OCI-LY3 (cell line): ENCODE measurements at regions not wholly inside any gene's neighbourhood (a gene's known extent, or its start where the extent isn't known, plus 50 kb on each side); places are given as distances from the start of the nearest gene placed in this dataset.
"Not testable (repeated sequence)": the region's sequence is repeated elsewhere in the genome, so short reads cannot be mapped to it uniquely, and the experiment has no call there.

Experiments
- EZH2phosphoT487 ChIP-seq: fragments of 200-600 bp; shearing (Covaris generic); IDR thresholded peaks from 2 replicates; pipeline ENCODE4 v1.6.1; 2018; ENCODE audit warnings: antibody characterized with exemption, mixed run types, low read depth
- TF ChIP-seq, protein P1 (sequence below): fragments of 200-600, 300-600 bp; sonication (generic); IDR thresholded peaks from 2 replicates; pipeline ENCODE4 v1.5.1; 2014; ENCODE audit warnings: antibody characterized with exemption, low read length, low read depth

DNA sequence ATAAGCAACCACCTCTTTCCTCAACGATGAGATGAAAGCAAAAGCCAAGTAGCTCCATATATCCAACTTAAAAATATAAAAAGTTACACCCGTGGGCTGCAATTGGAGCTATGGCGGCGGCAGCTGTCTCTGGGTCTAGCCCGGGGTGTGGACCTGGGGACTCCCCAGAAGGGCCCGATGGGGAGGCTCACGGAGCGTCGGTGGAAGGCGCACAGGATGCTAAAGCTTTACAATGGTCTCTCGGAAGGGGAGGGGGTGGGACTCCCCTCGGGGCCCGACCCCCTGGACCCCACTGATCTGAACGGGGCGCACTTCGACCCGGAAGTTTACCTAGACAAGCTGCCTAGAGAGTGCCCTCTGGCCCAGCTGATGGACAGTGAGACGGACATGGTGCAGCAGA lies 118.7 kb upstream of the HMX1 start:
- TF ChIP-seq, protein P1, sequence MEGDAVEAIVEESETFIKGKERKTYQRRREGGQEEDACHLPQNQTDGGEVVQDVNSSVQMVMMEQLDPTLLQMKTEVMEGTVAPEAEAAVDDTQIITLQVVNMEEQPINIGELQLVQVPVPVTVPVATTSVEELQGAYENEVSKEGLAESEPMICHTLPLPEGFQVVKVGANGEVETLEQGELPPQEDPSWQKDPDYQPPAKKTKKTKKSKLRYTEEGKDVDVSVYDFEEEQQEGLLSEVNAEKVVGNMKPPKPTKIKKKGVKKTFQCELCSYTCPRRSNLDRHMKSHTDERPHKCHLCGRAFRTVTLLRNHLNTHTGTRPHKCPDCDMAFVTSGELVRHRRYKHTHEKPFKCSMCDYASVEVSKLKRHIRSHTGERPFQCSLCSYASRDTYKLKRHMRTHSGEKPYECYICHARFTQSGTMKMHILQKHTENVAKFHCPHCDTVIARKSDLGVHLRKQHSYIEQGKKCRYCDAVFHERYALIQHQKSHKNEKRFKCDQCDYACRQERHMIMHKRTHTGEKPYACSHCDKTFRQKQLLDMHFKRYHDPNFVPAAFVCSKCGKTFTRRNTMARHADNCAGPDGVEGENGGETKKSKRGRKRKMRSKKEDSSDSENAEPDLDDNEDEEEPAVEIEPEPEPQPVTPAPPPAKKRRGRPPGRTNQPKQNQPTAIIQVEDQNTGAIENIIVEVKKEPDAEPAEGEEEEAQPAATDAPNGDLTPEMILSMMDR: not testable (repeated sequence)
- TF ChIP-seq EZH2phosphoT487: not testable (repeated sequence)
